Trophoblast cell (in vitro differentiated cells and primary cell): ENCODE measurements at regions not wholly inside any gene's neighbourhood (a gene's known extent, or its start where the extent isn't known, plus 50 kb on each side); places are given as distances from the start of the nearest gene placed in this dataset.

Source experiments
- DNase-seq, 2 donors: peaks; one replicate each; pipeline ENCODE4 v3.0.0-alpha.2; 2016
- H2AFZ ChIP-seq: 2 replicates; pipeline ENCODE4 v1.6.1; 2013; ENCODE audit warnings: low read length, moderate library complexity, mild to moderate bottlenecking; ENCODE audit not compliant: insufficient read depth, poor library complexity
- H2AK5ac ChIP-seq: 2 replicates; pipeline ENCODE4 v1.6.1; 2013; ENCODE audit warnings: mild to moderate bottlenecking, low read length
- H2BK120ac ChIP-seq: 2 replicates; pipeline ENCODE4 v1.6.1; 2013; ENCODE audit warnings: low read length, mild to moderate bottlenecking, moderate library complexity; ENCODE audit not compliant: insufficient read depth, poor library complexity
- H2BK12ac ChIP-seq: 2 replicates; pipeline ENCODE4 v1.6.1; 2013; ENCODE audit warnings: mild to moderate bottlenecking, low read length, moderate library complexity
- H2BK5ac ChIP-seq: 2 replicates; pipeline ENCODE4 v1.6.1; 2013; ENCODE audit warnings: low read length, low read depth, moderate library complexity, mild to moderate bottlenecking; ENCODE audit not compliant: poor library complexity
- H3K14ac ChIP-seq: 2 replicates; pipeline ENCODE4 v1.6.1; 2013; ENCODE audit warnings: mild to moderate bottlenecking, low read length
- H3K18ac ChIP-seq: 2 replicates; pipeline ENCODE4 v1.6.1; 2013; ENCODE audit warnings: mild to moderate bottlenecking, low read length
- H3K23ac ChIP-seq: 2 replicates; pipeline ENCODE4 v1.6.1; 2013; ENCODE audit warnings: low read length
- H3K27ac ChIP-seq: 2 replicates; pipeline ENCODE4 v1.5.1; 2013; ENCODE audit warnings: low read depth, mild to moderate bottlenecking, inconsistent platforms, low read length, moderate library complexity
- H3K27me3 ChIP-seq: 2 replicates; pipeline ENCODE4 v1.6.1; 2013; ENCODE audit warnings: inconsistent platforms, mild to moderate bottlenecking, low read length, moderate library complexity; ENCODE audit not compliant: insufficient read depth
- H3K36me3 ChIP-seq, 2 experiments: 1 replicate in 1 of 2; 2 replicates in 1 of 2; pipeline ENCODE4 v1.6.1; 2013; ENCODE audit warnings: low read length in 2 of 2, mild to moderate bottlenecking in 2 of 2, moderate library complexity in 1 of 2; ENCODE audit not compliant: insufficient read depth in 2 of 2, control insufficient read depth in 1 of 2
- H3K4ac ChIP-seq: 2 replicates; pipeline ENCODE4 v1.6.1; 2013; ENCODE audit warnings: low read depth, mild to moderate bottlenecking, low read length, moderate library complexity
- H3K4me1 ChIP-seq, 2 experiments: 1 replicate in 1 of 2; 2 replicates in 1 of 2; pipeline ENCODE4 v1.6.1; 2013; ENCODE audit warnings: low read length in 2 of 2, mild to moderate bottlenecking in 2 of 2, moderate library complexity in 1 of 2; ENCODE audit not compliant: insufficient read depth in 2 of 2, control insufficient read depth in 1 of 2
- H3K4me2 ChIP-seq: 2 replicates; pipeline ENCODE4 v1.6.1; 2013; ENCODE audit warnings: inconsistent platforms, mild to moderate bottlenecking, low read length, moderate library complexity
- H3K4me3 ChIP-seq: 2 replicates; pipeline ENCODE4 v1.5.1; 2013; ENCODE audit warnings: mild to moderate bottlenecking, low read depth, low read length, inconsistent platforms
- H3K79me1 ChIP-seq: one replicate; pipeline ENCODE4 v1.6.1; 2013; ENCODE audit warnings: low read length
- H3K79me2 ChIP-seq: 2 replicates; pipeline ENCODE4 v1.6.1; 2013; ENCODE audit warnings: low read length, mild to moderate bottlenecking; ENCODE audit not compliant: control insufficient read depth, insufficient read depth, poor library complexity
- H3K9ac ChIP-seq: 2 replicates; pipeline ENCODE4 v1.6.1; 2013; ENCODE audit warnings: mild to moderate bottlenecking, low read length
- H3K9me3 ChIP-seq: 2 replicates; pipeline ENCODE4 v1.6.1; 2013; ENCODE audit warnings: low read depth, mild to moderate bottlenecking, control low read depth, inconsistent platforms, low read length; ENCODE audit not compliant: insufficient read depth
- H4K12ac ChIP-seq: 2 replicates; pipeline ENCODE4 v1.6.1; 2013; ENCODE audit warnings: low read depth, mild to moderate bottlenecking, low read length, moderate library complexity
- H4K8ac ChIP-seq: 2 replicates; pipeline ENCODE4 v1.6.1; 2013; ENCODE audit warnings: low read depth, mild to moderate bottlenecking, low read length, moderate library complexity
- H4K91ac ChIP-seq: one replicate; pipeline ENCODE4 v1.6.1; 2013; ENCODE audit warnings: low read depth, mild to moderate bottlenecking, low read length, moderate library complexity
- WGBS: extraction: QIAGEN DNeasy Blood & Tissue Kit; methylation state at CpG from one replicate; pipeline ENCODE4 v1.1.7; 2013; ENCODE audit warnings: missing lambda C conversion rate; ENCODE audit not compliant: insufficient read length, insufficient coverage; ENCODE audit errors: extremely low coverage; 5-methylcytosine and 5-hydroxymethylcytosine counted together

DNA sequence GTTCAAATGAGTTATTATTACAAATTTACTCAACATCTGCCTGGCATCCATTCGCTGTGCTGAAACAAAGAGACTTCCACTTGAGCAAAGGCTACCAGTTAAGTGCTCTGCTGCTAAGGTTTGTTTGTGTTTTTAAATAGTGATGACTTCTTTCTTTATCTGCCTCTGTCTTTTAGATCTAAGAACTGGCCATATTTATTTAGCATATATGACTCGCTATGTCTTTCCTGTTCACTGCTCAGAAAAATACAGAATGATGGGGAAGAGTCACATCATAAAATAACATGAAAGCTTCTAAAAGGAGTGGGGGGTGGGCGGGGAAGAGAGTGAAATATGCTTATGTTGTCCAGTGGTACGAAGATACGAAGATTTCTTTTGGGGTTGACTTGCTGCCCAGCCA, 322.2 kb downstream of the GPAT3 start:
- H3K4ac ChIP-seq: no peak overlapping the region
- no peak overlapping the region for H2BK120ac ChIP-seq
- H3K18ac ChIP-seq: no peak overlapping the region
- no peaks in the 10 kb centered on the region for H3K36me3 ChIP-seq
- no peak overlapping the region for H3K4me2 ChIP-seq
- no peaks in the 10 kb centered on the region for H3K9me3 ChIP-seq
- no peak overlapping the region for H4K8ac ChIP-seq
- no peak for DNase-seq
- H4K91ac ChIP-seq: no peak overlapping the region
- no peak overlapping the region for H4K12ac ChIP-seq
- H3K27ac ChIP-seq: no peak overlapping the region
- H3K14ac ChIP-seq: no peak overlapping the region
- H2BK12ac ChIP-seq: no peak overlapping the region
- H2BK5ac ChIP-seq: no peak overlapping the region
- no peak overlapping the region for H2AFZ ChIP-seq
- no peaks in the 10 kb centered on the region for H3K27me3 ChIP-seq
- H3K4me1 ChIP-seq: peaks cover 0 to 7% of the 10 kb centered on the region in 2 experiments
- H3K4me3 ChIP-seq: no peak overlapping the region
- H3K79me2 ChIP-seq: no peaks in the 10 kb centered on the region
- no peak overlapping the region for H3K23ac ChIP-seq
- no CpG with 5 or more reads among the region's 5 CpGs for WGBS
- peaks cover 6% of the 10 kb centered on the region for H3K79me1 ChIP-seq
- H2AK5ac ChIP-seq: no peak overlapping the region
- no peak overlapping the region for H3K9ac ChIP-seq

DNA sequence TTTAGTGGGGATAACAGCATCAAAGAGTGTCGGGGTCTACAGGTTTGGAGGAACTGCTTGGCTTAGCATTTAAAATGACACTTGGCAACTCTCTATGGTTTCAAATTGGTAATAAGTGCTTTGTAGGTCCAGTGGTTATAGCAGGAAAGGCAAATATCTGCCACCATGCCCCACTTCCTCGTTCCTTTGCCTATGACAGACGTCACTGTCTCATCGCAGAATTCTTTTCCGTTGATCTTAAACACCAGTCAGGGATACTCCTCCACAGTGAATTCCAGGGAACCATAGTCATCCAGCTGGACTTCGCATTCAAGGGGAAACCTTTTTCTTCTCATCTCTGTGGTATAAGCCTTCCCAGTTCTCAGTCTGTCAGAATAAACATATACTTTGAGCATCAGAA, 319.1 kb downstream of the GPAT3 start:
- Histone ChIP-seq H3K9me3 (no peaks in the 10 kb centered on the region), H3K79me1 (peaks cover 6% of the 10 kb centered on the region), H2BK12ac (peak overlapping the region; percentile 79), H3K27me3 (no peaks in the 10 kb centered on the region), H2BK5ac (peak overlapping the region; percentile 76), H3K18ac (no peak overlapping the region), H3K4me3 (no peak overlapping the region), H3K79me2 (no peaks in the 10 kb centered on the region), H2AK5ac (no peak overlapping the region), H4K12ac (no peak overlapping the region), H3K14ac (no peak overlapping the region), H3K27ac (peak overlapping the region; percentile 38), H3K23ac (no peak overlapping the region), H4K91ac (peak overlapping the region; percentile 79), H3K4me1 (peaks cover 8 to 15% of the 10 kb centered on the region in 2 experiments), H3K36me3 (no peaks in the 10 kb centered on the region), H3K9ac (no peak overlapping the region), H2AFZ (no peak overlapping the region), H4K8ac (no peak overlapping the region), H2BK120ac (peak overlapping the region; percentile 74), H3K4me2 (no peak overlapping the region), H3K4ac (no peak overlapping the region)
- no CpG with 5 or more reads among the region's 6 CpGs for WGBS
- peak; percentile 85 to 95 for DNase-seq

DNA sequence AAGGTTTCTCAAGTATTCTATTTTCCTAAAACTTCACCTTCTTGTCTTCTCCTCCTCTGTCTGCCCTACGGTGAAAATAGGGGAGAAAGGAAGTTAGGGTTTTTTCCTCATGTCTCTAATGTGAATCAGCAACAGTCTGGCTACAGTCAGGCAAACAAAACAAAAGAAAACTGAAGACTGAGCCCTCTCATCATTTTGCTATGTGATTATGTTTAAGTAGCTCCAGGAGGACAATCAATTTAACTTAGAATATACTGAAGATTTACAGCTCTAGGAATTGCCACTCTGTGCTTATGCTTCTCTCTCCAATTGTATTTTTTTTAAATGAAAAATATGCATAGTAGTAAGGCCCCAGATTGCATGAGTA, 316.2 kb downstream of the GPAT3 start:
- Histone ChIP-seq H3K9ac (no peak overlapping the region), H3K79me2 (no peaks in the 10 kb centered on the region), H2BK12ac (no peak overlapping the region), H3K79me1 (peaks cover 6% of the 10 kb centered on the region), H3K18ac (no peak overlapping the region), H3K14ac (no peak overlapping the region), H3K23ac (no peak overlapping the region), H3K4ac (no peak overlapping the region), H3K4me2 (no peak overlapping the region), H3K4me1 (peaks cover 8 to 15% of the 10 kb centered on the region in 2 experiments), H2AK5ac (no peak overlapping the region), H3K27me3 (no peaks in the 10 kb centered on the region), H3K36me3 (no peaks in the 10 kb centered on the region), H2BK120ac (no peak overlapping the region), H4K8ac (no peak overlapping the region), H3K27ac (no peak overlapping the region), H3K9me3 (no peaks in the 10 kb centered on the region), H3K4me3 (no peak overlapping the region), H4K91ac (no peak overlapping the region), H2BK5ac (no peak overlapping the region), H4K12ac (no peak overlapping the region), H2AFZ (no peak overlapping the region)
- DNase-seq: no peak
- no CpG with 5 or more reads among the region's 1 CpG for WGBS

DNA sequence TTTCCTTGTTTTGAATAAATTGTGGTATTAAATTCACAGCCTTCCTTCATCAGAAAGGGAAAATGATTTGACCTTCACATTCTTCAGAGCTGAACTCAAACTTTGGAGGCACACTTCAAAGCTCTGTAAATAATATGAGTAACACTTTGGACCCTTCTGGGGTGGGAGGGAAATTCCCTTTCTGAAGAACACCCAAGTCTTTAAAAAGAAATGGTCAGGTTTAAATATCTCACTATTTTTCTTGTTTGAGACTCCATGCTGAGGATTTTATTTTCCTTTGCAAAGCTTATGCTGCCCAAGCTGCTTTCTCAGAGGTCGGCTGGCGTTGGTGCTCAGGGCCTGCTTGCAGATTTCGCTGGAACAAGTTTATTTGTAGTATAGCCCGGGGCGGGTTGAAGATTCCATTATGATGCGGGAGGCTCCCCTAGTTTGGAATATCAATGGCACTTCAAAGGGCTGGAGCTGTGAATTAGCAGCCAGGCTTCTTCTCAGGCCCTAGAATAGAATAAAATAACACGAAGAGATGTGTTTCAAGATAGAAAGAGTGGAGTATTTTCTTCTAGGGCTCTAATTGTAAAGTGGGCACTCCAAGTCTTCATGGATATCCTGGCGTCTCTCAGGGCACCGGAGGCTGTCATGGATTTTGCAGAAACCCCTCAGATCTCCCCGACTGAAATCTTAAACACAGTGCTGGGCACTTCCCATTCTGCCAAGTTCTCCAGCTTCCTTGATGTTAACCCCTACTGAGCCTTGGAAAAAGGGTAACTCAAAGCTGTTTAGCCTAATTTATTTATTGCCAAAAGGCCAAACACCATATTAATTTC, 315.6 kb downstream of the GPAT3 start:
- WGBS: no CpG with 5 or more reads among the region's 10 CpGs
- no peak overlapping the region for H3K23ac ChIP-seq
- H4K8ac ChIP-seq: peak overlapping the region; percentile 11
- H3K4me2 ChIP-seq: no peak overlapping the region
- H3K4ac ChIP-seq: no peak overlapping the region
- H3K9me3 ChIP-seq: no peaks in the 10 kb centered on the region
- no peaks in the 10 kb centered on the region for H3K36me3 ChIP-seq
- no peak overlapping the region for H3K4me3 ChIP-seq
- H4K91ac ChIP-seq: no peak overlapping the region
- DNase-seq: peak; percentile 7 to 16
- H3K27ac ChIP-seq: peak overlapping the region; percentile 61
- H2BK5ac ChIP-seq: peak overlapping the region; percentile 33
- H2BK12ac ChIP-seq: no peak overlapping the region
- peaks cover 8 to 15% of the 10 kb centered on the region in 2 experiments for H3K4me1 ChIP-seq
- H2BK120ac ChIP-seq: peak overlapping the region; percentile 41
- H3K79me2 ChIP-seq: no peaks in the 10 kb centered on the region
- peak overlapping the region; percentile 17 for H2AFZ ChIP-seq
- H3K9ac ChIP-seq: no peak overlapping the region
- no peaks in the 10 kb centered on the region for H3K27me3 ChIP-seq
- H2AK5ac ChIP-seq: no peak overlapping the region
- no peak overlapping the region for H3K14ac ChIP-seq
- H4K12ac ChIP-seq: no peak overlapping the region
- no peak overlapping the region for H3K18ac ChIP-seq
- H3K79me1 ChIP-seq: peaks cover 6% of the 10 kb centered on the region
